ENCODE measurements at regions not wholly inside any gene's neighbourhood (a gene's known extent, or its start where the extent isn't known, plus 50 kb on each side); places are given as distances from the start of the nearest gene placed in this dataset.

DNA sequence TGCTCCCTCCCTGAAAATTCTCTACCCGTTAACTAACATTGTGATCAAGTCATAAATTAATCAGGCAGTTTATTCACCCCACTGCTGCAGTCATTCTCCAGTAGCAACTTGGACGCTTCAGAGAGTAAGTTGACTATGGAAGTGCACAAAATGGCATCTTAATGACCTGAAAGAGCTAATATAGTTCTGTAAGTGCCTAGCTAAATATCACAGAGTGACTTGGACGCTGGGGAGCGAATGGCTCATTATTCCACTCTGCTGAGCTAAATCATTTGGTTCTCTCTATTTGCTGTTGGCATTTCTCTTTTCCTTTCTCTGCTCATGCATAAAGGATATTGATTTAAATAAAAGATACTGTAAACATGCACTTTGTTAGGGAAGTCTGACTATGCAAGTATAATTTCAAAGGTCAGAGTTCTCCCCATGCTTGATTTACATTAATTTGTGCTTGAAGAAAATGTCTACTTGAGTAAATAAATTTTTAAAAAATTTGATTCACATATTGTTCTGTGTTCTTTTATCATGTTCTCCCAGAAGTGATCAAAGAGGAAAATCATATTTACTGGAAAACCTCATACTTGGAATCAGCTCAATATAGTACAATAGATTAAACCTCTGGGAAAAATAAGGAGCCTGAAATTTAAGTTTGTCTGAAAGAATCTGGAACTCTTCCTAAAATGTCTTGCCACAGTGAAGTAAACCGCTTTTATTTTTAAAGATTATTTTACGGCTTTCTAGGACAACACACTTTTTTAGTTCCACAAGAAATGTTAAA lies 169.5 kb upstream of the HAPLN1 start:
- TF ChIP-seq OSR1 (CRISPR knock-in tag; IDR thresholded peaks at IDR 0.05) = no peak
- TF ChIP-seq ZNF565 (CRISPR knock-in tag; conservative IDR thresholded peaks at IDR 0.05; ENCODE audit: low read depth) = no peak
- no peak for TF ChIP-seq ZNF70 (CRISPR knock-in tag; IDR thresholded peaks at IDR 0.05)
- no peak for TF ChIP-seq ISL1 (CRISPR knock-in tag; IDR thresholded peaks at IDR 0.05)
- TF ChIP-seq CREB5 (CRISPR knock-in tag; IDR thresholded peaks at IDR 0.05; ENCODE audit: low read depth) = no peak
- TF ChIP-seq, protein P1, sequence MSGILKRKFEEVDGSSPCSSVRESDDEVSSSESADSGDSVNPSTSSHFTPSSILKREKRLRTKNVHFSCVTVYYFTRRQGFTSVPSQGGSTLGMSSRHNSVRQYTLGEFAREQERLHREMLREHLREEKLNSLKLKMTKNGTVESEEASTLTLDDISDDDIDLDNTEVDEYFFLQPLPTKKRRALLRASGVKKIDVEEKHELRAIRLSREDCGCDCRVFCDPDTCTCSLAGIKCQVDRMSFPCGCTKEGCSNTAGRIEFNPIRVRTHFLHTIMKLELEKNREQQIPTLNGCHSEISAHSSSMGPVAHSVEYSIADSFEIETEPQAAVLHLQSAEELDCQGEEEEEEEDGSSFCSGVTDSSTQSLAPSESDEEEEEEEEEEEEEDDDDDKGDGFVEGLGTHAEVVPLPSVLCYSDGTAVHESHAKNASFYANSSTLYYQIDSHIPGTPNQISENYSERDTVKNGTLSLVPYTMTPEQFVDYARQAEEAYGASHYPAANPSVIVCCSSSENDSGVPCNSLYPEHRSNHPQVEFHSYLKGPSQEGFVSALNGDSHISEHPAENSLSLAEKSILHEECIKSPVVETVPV (CRISPR knock-in tag; IDR thresholded peaks at IDR 0.05) = no peak
- no peak for TF ChIP-seq SNAI2 (CRISPR knock-in tag; IDR thresholded peaks at IDR 0.05)
- no peak for TF ChIP-seq ZFP3 (CRISPR knock-in tag; IDR thresholded peaks at IDR 0.05)
- TF ChIP-seq CSDC2 (CRISPR knock-in tag; IDR thresholded peaks at IDR 0.05) = no peak
- no peak for TF ChIP-seq PPARA (CRISPR knock-in tag; IDR thresholded peaks at IDR 0.05; ENCODE audit: borderline replicate concordance)
- no peak for TF ChIP-seq BACH2 (CRISPR knock-in tag; IDR thresholded peaks at IDR 0.05; ENCODE audit: borderline replicate concordance)
- TF ChIP-seq, protein P2, sequence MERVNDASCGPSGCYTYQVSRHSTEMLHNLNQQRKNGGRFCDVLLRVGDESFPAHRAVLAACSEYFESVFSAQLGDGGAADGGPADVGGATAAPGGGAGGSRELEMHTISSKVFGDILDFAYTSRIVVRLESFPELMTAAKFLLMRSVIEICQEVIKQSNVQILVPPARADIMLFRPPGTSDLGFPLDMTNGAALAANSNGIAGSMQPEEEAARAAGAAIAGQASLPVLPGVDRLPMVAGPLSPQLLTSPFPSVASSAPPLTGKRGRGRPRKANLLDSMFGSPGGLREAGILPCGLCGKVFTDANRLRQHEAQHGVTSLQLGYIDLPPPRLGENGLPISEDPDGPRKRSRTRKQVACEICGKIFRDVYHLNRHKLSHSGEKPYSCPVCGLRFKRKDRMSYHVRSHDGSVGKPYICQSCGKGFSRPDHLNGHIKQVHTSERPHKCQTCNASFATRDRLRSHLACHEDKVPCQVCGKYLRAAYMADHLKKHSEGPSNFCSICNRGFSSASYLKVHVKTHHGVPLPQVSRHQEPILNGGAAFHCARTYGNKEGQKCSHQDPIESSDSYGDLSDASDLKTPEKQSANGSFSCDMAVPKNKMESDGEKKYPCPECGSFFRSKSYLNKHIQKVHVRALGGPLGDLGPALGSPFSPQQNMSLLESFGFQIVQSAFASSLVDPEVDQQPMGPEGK (CRISPR knock-in tag; IDR thresholded peaks at IDR 0.05; ENCODE audit: borderline replicate concordance) = no peak
- TF ChIP-seq, protein P3, sequence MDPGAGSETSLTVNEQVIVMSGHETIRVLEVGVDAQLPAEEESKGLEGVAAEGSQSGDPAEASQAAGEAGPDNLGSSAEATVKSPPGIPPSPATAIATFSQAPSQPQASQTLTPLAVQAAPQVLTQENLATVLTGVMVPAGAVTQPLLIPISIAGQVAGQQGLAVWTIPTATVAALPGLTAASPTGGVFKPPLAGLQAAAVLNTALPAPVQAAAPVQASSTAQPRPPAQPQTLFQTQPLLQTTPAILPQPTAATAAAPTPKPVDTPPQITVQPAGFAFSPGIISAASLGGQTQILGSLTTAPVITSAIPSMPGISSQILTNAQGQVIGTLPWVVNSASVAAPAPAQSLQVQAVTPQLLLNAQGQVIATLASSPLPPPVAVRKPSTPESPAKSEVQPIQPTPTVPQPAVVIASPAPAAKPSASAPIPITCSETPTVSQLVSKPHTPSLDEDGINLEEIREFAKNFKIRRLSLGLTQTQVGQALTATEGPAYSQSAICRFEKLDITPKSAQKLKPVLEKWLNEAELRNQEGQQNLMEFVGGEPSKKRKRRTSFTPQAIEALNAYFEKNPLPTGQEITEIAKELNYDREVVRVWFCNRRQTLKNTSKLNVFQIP (CRISPR knock-in tag; IDR thresholded peaks at IDR 0.05; ENCODE audit: borderline replicate concordance, low read depth) = no peak
- TF ChIP-seq RARB (CRISPR knock-in tag; IDR thresholded peaks at IDR 0.05) = no peak
- TF ChIP-seq, protein P4, sequence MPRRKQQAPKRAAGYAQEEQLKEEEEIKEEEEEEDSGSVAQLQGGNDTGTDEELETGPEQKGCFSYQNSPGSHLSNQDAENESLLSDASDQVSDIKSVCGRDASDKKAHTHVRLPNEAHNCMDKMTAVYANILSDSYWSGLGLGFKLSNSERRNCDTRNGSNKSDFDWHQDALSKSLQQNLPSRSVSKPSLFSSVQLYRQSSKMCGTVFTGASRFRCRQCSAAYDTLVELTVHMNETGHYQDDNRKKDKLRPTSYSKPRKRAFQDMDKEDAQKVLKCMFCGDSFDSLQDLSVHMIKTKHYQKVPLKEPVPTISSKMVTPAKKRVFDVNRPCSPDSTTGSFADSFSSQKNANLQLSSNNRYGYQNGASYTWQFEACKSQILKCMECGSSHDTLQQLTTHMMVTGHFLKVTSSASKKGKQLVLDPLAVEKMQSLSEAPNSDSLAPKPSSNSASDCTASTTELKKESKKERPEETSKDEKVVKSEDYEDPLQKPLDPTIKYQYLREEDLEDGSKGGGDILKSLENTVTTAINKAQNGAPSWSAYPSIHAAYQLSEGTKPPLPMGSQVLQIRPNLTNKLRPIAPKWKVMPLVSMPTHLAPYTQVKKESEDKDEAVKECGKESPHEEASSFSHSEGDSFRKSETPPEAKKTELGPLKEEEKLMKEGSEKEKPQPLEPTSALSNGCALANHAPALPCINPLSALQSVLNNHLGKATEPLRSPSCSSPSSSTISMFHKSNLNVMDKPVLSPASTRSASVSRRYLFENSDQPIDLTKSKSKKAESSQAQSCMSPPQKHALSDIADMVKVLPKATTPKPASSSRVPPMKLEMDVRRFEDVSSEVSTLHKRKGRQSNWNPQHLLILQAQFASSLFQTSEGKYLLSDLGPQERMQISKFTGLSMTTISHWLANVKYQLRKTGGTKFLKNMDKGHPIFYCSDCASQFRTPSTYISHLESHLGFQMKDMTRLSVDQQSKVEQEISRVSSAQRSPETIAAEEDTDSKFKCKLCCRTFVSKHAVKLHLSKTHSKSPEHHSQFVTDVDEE (CRISPR knock-in tag; IDR thresholded peaks at IDR 0.05) = no peak
- TF ChIP-seq TCF4 (CRISPR knock-in tag; IDR thresholded peaks at IDR 0.05; ENCODE audit: borderline replicate concordance) = no peak
- TF ChIP-seq ZC3H10 (CRISPR knock-in tag; IDR thresholded peaks at IDR 0.05) = no peak
- no peak for TF ChIP-seq ESRRG (CRISPR knock-in tag; IDR thresholded peaks at IDR 0.05)
- TF ChIP-seq TOX (CRISPR knock-in tag; IDR thresholded peaks at IDR 0.05; ENCODE audit: borderline replicate concordance) = no peak
- no peak for TF ChIP-seq ZFP30 (CRISPR knock-in tag; IDR thresholded peaks at IDR 0.05)
- ATAC-seq = no peak

DNA sequence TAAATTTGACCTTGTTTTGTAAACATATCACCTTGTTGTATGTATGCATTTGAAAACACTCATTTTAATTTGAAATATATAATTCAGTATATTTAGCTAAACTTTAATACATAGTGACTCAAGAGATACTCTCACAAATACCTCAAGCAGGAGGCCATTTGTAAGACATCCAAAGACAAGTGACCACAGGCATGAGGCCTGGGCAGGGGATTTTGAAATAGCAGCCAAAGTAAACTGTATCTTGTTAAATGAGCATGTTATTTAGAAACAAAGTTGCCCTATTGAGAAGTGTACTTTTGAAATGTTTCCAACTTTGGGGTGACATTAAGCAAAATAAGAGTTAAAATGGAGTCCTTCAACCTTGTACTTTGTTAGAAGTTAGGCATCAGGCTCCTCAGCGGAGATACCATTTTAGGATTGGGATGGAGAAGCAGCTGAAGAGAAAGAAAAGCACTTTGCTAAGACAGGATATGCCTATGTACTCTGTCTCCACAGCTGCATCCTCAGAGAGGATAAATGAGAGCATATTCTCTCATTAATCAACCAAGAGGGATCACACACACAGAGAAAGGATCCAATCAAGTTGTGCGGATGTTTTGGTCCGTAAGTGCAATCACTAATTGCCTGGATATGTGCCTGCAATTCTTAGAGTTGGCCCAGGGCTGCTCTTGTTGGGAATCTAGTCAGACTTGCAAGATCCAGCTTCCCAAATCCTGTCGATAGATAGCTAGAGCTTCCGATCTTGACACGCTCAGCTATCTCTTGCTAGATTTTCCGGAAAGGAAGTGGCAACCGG lies 157.5 kb upstream of the HAPLN1 start:
- TF ChIP-seq ZC3H10 (CRISPR knock-in tag; IDR thresholded peaks at IDR 0.05) (no peak), ISL1 (CRISPR knock-in tag; IDR thresholded peaks at IDR 0.05) (no peak), TCF4 (CRISPR knock-in tag; IDR thresholded peaks at IDR 0.05; ENCODE audit: borderline replicate concordance) (no peak), PPARA (CRISPR knock-in tag; IDR thresholded peaks at IDR 0.05; ENCODE audit: borderline replicate concordance) (no peak), SNAI2 (CRISPR knock-in tag; IDR thresholded peaks at IDR 0.05) (no peak), RARB (CRISPR knock-in tag; IDR thresholded peaks at IDR 0.05) (no peak), OSR1 (CRISPR knock-in tag; IDR thresholded peaks at IDR 0.05) (no peak), BACH2 (CRISPR knock-in tag; IDR thresholded peaks at IDR 0.05; ENCODE audit: borderline replicate concordance) (no peak)
- TF ChIP-seq, protein P2 (CRISPR knock-in tag; IDR thresholded peaks at IDR 0.05; ENCODE audit: borderline replicate concordance) = no peak
- TF ChIP-seq, protein P3 (CRISPR knock-in tag; IDR thresholded peaks at IDR 0.05; ENCODE audit: borderline replicate concordance, low read depth) = no peak
- no peak for ATAC-seq
